NB4 (cell line): ENCODE measurements at regions not wholly inside any gene's neighbourhood (a gene's known extent, or its start where the extent isn't known, plus 50 kb on each side); places are given as distances from the start of the nearest gene placed in this dataset.

Experiments
- DNase-seq: peaks from one replicate; pipeline ENCODE4 v3.0.0; 2010; ENCODE audit warnings: low read depth
- H3K4me3 ChIP-seq: one replicate; pipeline ENCODE4 v1.5.1; 2011; ENCODE audit warnings: mild to moderate bottlenecking, low read depth, low read length, moderate library complexity
- MYC ChIP-seq: IDR thresholded peaks from 2 replicates; pipeline ENCODE4 v1.6.1; 2011; ENCODE audit warnings: low read depth, low read length
- POLR2A ChIP-seq: IDR thresholded peaks from 2 replicates; pipeline ENCODE4 v1.6.1; 2011; ENCODE audit warnings: mild to moderate bottlenecking; ENCODE audit not compliant: insufficient read length; ENCODE audit errors: extremely low read depth
- TF ChIP-seq, protein P1 (sequence below): IDR thresholded peaks from 2 replicates; pipeline ENCODE4 v1.6.1; 2011; ENCODE audit warnings: low read depth, low read length
- TF ChIP-seq, protein P2 (sequence below): IDR thresholded peaks from one replicate; pipeline ENCODE4 v1.5.1; 2012; ENCODE audit warnings: low read depth, low read length

DNA sequence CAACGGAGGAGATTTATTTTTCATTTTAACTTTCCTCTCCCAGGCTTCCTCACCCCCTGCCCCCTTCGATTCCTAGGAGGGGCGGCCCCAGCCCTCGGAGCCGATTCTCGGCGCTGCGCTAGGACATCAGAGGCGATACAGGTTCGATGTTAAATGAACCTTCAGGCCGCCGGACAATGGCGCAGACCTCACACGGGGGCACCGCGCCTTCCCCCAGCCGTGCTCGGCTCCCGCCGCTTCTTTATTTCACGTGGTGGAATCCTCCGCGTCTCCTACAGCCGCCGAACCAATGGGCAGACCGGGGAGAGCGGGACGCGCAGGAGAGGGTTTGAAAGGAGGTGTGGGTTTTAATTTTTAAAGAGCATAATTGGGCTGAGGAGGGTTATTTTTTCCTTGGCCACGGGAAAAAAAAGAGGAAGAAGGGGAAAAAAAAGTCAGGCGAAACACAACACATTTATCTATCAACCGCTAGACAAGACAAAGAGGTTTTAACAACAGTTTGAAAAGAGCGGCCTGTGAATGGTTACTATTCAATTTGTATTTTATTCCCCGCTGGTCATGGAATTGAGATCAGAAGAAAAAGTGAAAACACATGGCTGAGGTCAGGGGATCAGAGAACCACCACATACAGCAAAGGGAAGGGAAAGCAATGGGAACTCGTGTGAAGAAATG lies 126.8 kb downstream of the TMEM174 start:
- H3K4me3 ChIP-seq, result no peak overlapping the region
- TF ChIP-seq MYC, result no peak
- DNase-seq, result no peak

DNA sequence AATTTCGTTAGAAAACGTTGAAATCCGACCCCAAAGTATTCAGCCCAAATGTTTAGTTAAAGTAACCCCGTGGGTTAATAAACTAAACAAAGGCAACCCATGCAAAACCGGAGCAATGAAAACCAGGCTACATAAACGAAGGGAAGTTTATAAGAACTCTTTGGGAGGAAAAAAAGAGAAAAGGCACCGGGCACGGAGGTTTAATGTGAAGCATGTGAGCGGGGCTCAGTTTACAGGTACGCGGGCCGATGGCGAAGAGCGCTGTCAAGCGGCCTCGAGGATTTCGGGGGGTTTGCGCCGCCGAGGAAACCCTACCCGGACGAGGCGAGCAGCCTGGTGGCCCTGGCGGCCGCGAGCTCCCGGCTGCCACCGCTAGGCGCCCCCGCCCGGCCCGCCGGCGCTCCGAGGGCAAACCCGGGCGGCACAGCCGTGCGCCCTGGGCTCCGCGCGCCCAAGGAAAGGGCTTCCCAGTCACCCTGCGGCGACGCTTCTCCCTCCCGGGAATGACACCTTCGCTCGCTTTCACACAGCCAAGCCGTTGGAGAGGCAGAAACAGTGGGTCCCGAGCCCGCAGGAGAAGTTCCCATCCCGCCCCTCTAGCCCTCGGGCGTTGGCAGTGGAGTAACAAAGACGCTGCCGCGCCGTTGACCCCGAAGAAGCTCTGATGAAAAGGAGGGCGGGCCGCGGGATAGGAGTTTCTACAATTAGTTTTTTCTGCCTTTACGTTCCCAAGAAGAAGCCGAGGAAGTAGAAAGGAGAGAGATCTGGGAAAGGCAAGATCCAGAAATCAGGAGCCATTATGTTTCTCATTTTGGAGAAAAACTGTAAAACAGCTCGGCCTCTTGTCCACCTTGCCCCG lies 126.0 kb downstream of the TMEM174 start:
- TF ChIP-seq, protein P1, sequence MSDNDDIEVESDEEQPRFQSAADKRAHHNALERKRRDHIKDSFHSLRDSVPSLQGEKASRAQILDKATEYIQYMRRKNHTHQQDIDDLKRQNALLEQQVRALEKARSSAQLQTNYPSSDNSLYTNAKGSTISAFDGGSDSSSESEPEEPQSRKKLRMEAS, result no peak
- TF ChIP-seq, protein P2, sequence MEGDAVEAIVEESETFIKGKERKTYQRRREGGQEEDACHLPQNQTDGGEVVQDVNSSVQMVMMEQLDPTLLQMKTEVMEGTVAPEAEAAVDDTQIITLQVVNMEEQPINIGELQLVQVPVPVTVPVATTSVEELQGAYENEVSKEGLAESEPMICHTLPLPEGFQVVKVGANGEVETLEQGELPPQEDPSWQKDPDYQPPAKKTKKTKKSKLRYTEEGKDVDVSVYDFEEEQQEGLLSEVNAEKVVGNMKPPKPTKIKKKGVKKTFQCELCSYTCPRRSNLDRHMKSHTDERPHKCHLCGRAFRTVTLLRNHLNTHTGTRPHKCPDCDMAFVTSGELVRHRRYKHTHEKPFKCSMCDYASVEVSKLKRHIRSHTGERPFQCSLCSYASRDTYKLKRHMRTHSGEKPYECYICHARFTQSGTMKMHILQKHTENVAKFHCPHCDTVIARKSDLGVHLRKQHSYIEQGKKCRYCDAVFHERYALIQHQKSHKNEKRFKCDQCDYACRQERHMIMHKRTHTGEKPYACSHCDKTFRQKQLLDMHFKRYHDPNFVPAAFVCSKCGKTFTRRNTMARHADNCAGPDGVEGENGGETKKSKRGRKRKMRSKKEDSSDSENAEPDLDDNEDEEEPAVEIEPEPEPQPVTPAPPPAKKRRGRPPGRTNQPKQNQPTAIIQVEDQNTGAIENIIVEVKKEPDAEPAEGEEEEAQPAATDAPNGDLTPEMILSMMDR, result no peak
- TF ChIP-seq POLR2A, result no peak
- no peak for TF ChIP-seq MYC
- DNase-seq, result no peak
- no peak overlapping the region for H3K4me3 ChIP-seq

DNA sequence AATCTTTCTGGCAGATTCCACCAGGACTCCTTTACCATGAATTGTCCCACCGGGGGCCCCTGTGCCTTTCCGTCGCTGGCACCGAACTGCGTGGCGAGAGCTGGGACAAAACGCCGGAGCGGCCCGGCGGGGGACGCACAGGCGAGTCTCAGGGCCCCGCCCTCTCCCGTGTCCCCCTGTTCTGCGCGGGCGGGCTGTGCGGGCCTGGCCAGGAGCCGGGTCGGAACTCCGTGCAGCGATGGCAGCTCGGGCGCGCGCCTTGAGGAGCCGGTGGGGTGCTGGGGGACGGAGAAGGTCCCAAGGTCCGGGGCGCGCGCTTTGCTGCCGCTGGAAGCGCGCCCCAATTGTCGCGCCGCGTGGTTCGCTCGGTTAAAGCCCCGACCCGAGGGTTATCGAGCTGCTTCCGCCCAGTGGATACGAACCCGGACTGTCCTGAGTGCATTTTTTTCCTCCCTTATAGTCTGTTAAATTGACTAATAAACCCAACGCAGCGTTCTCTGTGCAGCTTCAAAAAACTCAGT lies 125.3 kb downstream of the TMEM174 start:
- TF ChIP-seq, protein P1, result no peak
- TF ChIP-seq, protein P2, result no peak
- no peak for TF ChIP-seq MYC
- TF ChIP-seq POLR2A, result no peak
- no peak overlapping the region for H3K4me3 ChIP-seq
- DNase-seq, result no peak

DNA sequence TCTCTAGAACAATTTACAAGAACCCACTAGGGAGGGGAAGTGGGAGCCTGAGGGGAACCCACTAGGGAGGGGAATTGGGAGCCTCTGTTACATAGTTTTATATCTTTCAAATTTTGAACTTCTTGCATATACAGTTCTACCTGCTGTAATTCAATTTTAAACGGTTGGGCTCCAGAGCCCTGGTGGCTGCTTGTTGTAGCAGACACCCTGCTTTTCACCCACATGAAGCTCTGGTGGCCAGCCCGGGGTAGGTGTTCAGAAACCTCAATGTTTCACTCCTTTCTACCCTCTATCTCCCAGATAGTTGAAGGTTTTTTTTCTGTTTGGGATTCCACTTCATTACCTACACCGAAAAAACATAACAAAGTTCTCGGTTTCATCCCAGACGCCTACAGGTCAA lies 124.4 kb downstream of the TMEM174 start:
- H3K4me3 ChIP-seq, result no peak overlapping the region
- no peak for DNase-seq
- TF ChIP-seq MYC (no peak), POLR2A (no peak)
- TF ChIP-seq, protein P1, result no peak
- TF ChIP-seq, protein P2, result no peak

DNA sequence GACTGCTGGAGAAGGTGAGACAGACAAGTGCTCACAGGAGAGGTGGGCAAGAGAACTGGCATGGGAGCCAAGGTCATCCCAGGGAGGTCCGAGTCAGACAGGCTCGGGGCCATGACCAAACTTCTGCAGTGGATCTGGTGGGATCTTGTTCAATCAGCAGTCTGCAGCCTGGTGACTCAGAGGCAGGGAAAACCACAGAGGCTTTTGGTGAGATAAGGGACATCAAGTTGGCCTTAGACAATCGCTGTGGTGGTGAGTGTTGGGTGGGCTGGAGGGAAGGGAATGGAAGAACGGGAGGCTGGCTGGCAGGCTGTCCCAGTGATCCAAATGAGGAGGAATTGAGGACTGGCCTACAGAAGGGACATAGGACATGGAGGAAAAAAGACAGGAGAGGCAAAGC lies 123.8 kb downstream of the TMEM174 start:
- TF ChIP-seq POLR2A, result no peak
- TF ChIP-seq, protein P1, result no peak
- TF ChIP-seq, protein P2, result no peak
- TF ChIP-seq MYC, result no peak
- no peak overlapping the region for H3K4me3 ChIP-seq
- peak; percentile 56 for DNase-seq

DNA sequence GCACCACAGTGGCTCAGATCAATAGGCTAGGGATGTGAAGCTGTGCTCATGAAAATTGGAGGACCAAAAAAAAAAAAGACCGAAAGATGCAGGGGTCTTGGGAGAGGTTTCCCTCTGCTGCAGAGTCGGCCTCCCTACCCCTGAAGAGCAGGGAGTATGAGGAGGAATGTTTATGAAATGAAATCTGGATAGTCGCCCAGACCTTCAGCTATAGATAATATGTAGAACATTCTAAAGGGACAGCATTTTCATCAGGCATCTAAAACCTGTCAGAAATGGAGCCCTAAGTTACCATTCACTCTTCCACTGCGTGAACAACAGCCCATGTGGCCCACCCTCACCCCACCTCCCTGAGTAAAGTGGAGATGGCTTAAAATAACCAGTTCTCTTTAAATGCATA lies 122.9 kb downstream of the TMEM174 start:
- TF ChIP-seq, protein P1, result no peak
- TF ChIP-seq MYC (no peak), POLR2A (no peak)
- TF ChIP-seq, protein P2, result no peak
- DNase-seq, result no peak
- H3K4me3 ChIP-seq, result no peak overlapping the region
